Activated naive CD8-positive, alpha-beta T cell treated with anti-CD3 and anti-CD28 coated beads for 36 hours (primary cell): ENCODE measurements at regions not wholly inside any gene's neighbourhood (a gene's known extent, or its start where the extent isn't known, plus 50 kb on each side); places are given as distances from the start of the nearest gene placed in this dataset.

Experiments used
- DNase-seq: peaks from one replicate; pipeline ENCODE4 v3.0.0; 2021
- H3K27ac Mint-ChIP-seq: one replicate; pipeline ENCODE4 v1.8.0; 2022; ENCODE audit warnings: mild to moderate bottlenecking, moderate library complexity, mixed read lengths
- H3K27me3 Mint-ChIP-seq: one replicate; pipeline ENCODE4 v1.8.0; 2022; ENCODE audit warnings: mild to moderate bottlenecking, mixed read lengths
- H3K36me3 Mint-ChIP-seq: one replicate; pipeline ENCODE4 v1.8.0; 2021; ENCODE audit warnings: mild to moderate bottlenecking, mixed read lengths
- H3K4me1 Mint-ChIP-seq: one replicate; pipeline ENCODE4 v1.8.0; 2021; ENCODE audit warnings: mixed read lengths
- H3K4me3 Mint-ChIP-seq: one replicate; pipeline ENCODE4 v1.8.0; 2022; ENCODE audit warnings: mild to moderate bottlenecking, moderate library complexity, mixed read lengths
- H3K9me3 Mint-ChIP-seq: one replicate; pipeline ENCODE4 v1.8.0; 2022; ENCODE audit warnings: mixed read lengths

DNA sequence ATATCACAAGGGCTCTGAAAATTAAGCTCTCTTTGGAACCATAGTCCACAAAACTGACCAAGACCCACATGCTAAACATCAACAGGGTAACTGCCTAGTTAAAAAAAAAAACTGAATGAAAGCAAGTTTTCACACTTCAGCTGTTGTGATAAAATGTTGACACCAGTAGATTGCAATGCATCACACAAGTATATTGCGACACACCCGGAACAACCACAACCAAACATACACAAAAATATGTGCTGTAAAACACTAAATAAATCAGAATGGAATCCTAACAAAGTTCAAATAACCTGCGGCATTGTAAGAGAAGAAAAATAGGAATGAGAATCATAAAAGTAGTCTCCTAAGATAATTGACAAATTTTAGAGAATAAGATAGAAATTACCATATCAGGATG, 710.3 kb downstream of the AACS start:
- Mint-ChIP-seq H3K4me3 (no peak overlapping the region), H3K4me1 (no peaks in the 10 kb centered on the region), H3K36me3 (no peaks in the 10 kb centered on the region), H3K27me3 (peaks cover 4% of the 10 kb centered on the region), H3K9me3 (no peaks in the 10 kb centered on the region), H3K27ac (no peak overlapping the region)
- no peak for DNase-seq

DNA sequence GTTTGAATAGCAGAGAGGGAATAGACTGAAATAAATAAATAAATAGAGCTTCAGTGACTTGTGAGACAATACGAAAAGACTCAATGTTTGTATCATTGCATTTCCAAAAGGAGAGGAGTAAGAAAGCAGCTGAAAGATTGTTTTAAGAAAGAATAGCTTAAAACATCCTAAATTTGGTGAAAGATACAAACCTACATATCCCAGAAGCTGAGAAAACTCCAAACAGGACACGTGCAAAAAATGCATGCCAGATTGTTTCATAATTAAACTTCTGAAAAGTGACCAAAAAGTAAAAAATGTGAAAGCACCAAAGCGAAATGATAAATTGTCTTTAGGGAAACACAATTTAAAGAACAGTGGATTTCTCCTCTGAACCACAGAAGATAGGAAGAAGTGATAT, 711.0 kb downstream of the AACS start:
- Mint-ChIP-seq H3K4me3 (no peak overlapping the region), H3K9me3 (no peaks in the 10 kb centered on the region), H3K36me3 (no peaks in the 10 kb centered on the region), H3K27me3 (peaks cover 4% of the 10 kb centered on the region), H3K27ac (no peak overlapping the region), H3K4me1 (no peaks in the 10 kb centered on the region)
- no peak for DNase-seq

DNA sequence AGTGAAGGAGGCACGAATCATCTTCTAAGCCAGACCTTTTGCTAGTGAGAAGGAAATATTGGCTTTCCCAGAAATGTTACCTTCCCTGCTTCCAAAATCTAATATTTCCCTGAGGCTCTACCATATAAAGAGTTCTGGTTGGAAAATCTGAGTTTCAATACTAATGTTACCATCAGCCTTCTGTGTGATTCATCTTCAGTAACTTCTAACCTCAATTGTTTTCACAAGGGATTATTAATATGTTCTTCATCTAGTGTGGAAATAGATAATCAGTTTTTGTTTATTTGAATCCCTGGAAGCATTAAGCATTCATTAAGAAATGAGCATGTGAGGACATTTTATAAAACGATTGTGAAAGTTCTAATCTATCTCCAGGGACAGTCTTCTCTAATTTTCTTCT, 720.9 kb downstream of the AACS start:
- Mint-ChIP-seq H3K4me1 (no peaks in the 10 kb centered on the region), H3K9me3 (peaks cover 10% of the 10 kb centered on the region), H3K27ac (no peak overlapping the region), H3K4me3 (no peak overlapping the region), H3K36me3 (no peaks in the 10 kb centered on the region), H3K27me3 (no peaks in the 10 kb centered on the region)
- no peak for DNase-seq

DNA sequence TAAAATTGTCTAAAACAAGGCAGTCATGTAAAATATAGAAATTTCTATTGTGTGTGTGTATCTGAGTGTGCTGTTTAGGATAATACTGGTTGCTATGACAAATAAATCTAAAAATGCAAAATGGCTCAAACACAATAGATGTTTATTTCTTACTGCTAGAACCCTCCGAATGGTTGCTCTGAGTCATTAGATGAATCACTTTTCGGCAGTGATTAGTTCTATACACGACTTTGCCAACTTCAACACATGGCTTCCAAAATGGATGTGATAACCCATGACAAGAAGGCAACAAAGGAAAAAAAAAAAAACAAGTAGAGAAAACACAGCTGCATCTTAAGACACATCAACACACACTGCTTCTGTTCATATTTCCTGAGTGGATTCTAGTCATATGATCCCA, 729.2 kb downstream of the AACS start:
- H3K9me3 Mint-ChIP-seq, result peaks cover 16% of the 10 kb centered on the region
- no peaks in the 10 kb centered on the region for H3K36me3 Mint-ChIP-seq
- H3K27ac Mint-ChIP-seq, result no peak overlapping the region
- no peak overlapping the region for H3K4me3 Mint-ChIP-seq
- no peak for DNase-seq
- H3K4me1 Mint-ChIP-seq, result no peaks in the 10 kb centered on the region
- no peaks in the 10 kb centered on the region for H3K27me3 Mint-ChIP-seq

DNA sequence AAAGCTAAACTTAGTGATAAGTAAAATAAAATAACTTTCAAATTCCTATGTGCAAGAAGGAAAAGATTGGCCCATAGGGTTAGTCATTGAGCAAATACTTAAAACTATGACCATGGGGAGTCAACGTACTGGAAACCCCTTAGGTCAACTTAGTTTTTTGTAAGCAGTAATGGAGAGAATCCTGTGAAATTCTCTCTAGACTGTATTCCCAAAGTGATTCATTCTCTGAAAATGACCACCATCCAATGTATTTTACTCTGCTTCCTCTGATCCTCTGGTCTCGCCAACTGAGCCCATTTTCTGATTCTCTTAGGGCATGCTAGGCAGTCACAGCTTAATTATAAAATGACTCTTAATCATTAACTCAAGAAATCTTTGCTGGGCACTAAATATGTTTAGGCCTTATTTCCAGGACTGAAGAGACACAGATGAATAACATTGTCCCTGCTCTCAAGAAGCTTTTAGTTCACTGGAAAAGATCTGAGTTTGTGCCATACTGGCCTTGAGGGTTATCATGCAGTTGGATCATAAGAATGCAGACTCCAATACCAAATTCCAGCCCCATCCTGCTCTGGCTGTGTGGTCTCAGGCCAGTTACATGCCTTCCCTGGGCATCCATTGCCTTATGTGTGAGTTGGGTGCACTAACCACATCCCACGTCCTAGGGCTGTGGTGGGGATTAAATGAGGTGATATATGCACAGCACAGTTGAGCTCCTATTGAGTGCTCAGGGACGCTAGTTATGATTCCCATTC, 732.4 kb downstream of the AACS start:
- Mint-ChIP-seq H3K4me1 (no peaks in the 10 kb centered on the region), H3K27me3 (no peaks in the 10 kb centered on the region), H3K27ac (no peak overlapping the region), H3K36me3 (no peaks in the 10 kb centered on the region), H3K9me3 (peaks cover 3% of the 10 kb centered on the region), H3K4me3 (no peak overlapping the region)
- no peak for DNase-seq

DNA sequence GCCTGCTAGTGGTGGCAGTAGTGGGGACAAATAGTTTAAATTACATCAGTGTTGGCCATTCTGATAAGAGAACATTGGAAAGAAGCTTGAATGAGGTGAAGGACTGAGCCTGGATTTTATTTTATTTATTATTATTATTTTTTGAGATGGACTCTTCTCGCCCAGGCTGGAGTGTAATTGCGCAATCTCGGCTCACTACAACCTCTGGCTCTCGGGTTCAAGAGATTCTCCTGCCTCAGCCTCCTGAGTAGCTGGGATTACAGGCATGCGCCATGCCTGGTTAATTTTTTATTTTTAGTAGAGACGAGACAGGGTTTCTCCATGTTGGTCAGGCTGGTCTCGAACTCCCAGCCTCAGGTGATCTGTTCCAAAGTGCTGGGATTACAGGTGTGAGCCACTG, 739.4 kb downstream of the AACS start:
- no peaks in the 10 kb centered on the region for H3K4me1 Mint-ChIP-seq
- H3K27ac Mint-ChIP-seq, result no peak overlapping the region
- H3K4me3 Mint-ChIP-seq, result no peak overlapping the region
- no peaks in the 10 kb centered on the region for H3K9me3 Mint-ChIP-seq
- no peak for DNase-seq
- H3K27me3 Mint-ChIP-seq, result no peaks in the 10 kb centered on the region
- H3K36me3 Mint-ChIP-seq, result no peaks in the 10 kb centered on the region

DNA sequence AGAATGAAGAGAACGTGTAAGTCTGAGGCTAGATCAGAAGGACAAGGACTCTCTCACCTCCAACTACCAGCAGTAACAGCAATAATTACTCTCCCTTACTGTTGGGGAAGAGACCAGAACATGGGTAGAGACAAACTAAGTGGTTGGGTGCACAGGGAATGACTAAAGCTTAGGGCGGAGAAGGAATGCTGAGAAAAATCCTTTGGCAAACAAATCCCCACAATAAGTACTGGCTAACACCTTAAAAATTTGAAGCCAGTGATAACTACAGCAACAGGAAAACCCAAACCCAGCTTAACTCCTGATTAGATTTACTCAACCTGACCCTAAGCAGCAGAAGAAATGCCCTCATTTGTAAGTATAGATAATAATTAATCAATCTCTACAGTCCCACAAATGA, 759.0 kb downstream of the AACS start:
- H3K27me3 Mint-ChIP-seq, result no peaks in the 10 kb centered on the region
- H3K27ac Mint-ChIP-seq, result no peak overlapping the region
- H3K9me3 Mint-ChIP-seq, result peaks cover 7% of the 10 kb centered on the region
- DNase-seq, result no peak
- H3K36me3 Mint-ChIP-seq, result no peaks in the 10 kb centered on the region
- H3K4me3 Mint-ChIP-seq, result no peak overlapping the region
- H3K4me1 Mint-ChIP-seq, result no peaks in the 10 kb centered on the region

DNA sequence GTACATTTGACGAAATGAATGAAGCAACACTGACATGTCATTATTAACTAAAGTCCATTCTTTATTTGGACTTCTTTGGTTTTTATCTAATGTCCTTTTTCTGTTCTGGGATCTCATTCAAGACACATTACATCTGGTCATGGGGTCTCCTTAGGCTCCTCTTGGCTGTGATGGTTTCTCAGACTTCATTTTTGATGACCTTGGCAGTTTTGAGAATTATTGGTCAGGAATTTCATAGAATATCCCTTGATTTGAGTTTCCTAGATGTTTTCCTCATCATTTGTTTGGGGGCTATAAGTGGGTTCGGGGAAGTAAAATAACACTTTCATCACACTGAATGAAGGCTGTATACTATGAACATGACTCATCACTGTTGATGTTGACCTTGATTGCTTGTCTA, 770.6 kb downstream of the AACS start:
- H3K4me3 Mint-ChIP-seq, result no peak overlapping the region
- no peaks in the 10 kb centered on the region for H3K27me3 Mint-ChIP-seq
- H3K36me3 Mint-ChIP-seq, result no peaks in the 10 kb centered on the region
- H3K9me3 Mint-ChIP-seq, result peaks cover 3% of the 10 kb centered on the region
- H3K27ac Mint-ChIP-seq, result no peak overlapping the region
- H3K4me1 Mint-ChIP-seq, result no peaks in the 10 kb centered on the region
- no peak for DNase-seq

DNA sequence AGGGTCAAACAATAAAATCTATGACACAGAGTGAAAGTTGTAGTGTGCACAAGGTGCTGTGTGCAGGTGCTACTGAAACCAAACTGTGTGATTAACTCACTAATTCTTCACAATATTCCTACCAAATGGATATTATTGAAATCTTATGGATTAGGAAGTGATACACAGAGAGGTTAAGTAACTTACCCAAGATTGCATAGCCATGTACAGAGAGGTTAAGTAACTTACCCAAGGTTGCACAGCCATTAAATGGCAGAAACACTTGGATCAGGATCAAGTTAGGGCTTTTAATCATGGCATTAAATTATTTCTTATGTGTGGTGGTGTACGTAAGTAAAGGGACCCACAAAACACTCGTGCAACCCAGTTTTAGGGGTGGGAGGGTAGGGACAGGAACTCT, 771.4 kb downstream of the AACS start:
- Mint-ChIP-seq H3K27ac (no peak overlapping the region), H3K9me3 (peaks cover 3% of the 10 kb centered on the region), H3K27me3 (peaks cover 3% of the 10 kb centered on the region), H3K4me1 (no peaks in the 10 kb centered on the region), H3K36me3 (no peaks in the 10 kb centered on the region), H3K4me3 (no peak overlapping the region)
- no peak for DNase-seq

DNA sequence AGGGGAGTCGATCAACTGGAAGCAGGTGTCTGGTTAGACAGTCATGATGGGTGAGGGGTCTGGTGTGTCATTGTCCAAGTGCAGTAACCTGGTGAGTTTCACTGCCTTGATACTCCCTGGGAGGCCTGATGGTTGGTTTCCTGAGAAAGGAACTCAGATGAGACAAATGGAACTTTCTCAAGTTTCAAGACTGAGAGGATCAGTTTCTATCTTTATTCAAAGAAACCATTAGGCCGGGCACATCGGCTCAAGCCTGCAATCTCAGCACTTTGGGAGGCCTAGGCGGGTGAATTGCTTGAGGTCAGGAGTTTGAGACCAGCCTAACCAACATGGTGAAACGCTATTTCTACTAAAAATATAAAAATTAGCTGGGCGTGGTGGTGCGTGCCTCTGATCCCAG, 776.1 kb downstream of the AACS start:
- DNase-seq, result no peak
- H3K4me3 Mint-ChIP-seq, result no peak overlapping the region
- H3K27ac Mint-ChIP-seq, result no peak overlapping the region
- H3K9me3 Mint-ChIP-seq, result peaks cover 3% of the 10 kb centered on the region
- H3K36me3 Mint-ChIP-seq, result no peaks in the 10 kb centered on the region
- peaks cover 3% of the 10 kb centered on the region for H3K27me3 Mint-ChIP-seq
- no peaks in the 10 kb centered on the region for H3K4me1 Mint-ChIP-seq

DNA sequence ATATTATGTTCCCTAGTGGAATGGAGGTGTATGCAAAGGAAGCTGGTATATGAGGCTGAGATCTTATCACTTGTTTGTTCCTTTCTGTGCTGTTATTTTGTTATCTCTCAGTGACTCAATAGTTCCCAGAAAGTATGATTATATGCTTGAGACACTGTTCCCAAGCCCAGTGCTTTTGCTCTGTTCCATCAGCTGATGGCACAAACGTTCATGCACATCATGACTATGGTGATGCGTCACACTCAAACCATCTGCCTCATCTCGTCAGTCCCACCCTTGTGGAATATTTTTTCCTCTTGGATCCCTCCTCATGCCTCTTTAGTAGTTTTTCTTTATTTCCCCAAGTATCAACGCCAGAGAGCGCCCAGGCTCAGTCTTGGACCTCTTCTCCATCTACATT, 786.9 kb downstream of the AACS start:
- Mint-ChIP-seq H3K4me1 (no peaks in the 10 kb centered on the region), H3K36me3 (no peaks in the 10 kb centered on the region), H3K9me3 (peaks cover 2% of the 10 kb centered on the region), H3K27ac (no peak overlapping the region), H3K27me3 (peaks cover 3% of the 10 kb centered on the region), H3K4me3 (no peak overlapping the region)
- DNase-seq, result no peak

DNA sequence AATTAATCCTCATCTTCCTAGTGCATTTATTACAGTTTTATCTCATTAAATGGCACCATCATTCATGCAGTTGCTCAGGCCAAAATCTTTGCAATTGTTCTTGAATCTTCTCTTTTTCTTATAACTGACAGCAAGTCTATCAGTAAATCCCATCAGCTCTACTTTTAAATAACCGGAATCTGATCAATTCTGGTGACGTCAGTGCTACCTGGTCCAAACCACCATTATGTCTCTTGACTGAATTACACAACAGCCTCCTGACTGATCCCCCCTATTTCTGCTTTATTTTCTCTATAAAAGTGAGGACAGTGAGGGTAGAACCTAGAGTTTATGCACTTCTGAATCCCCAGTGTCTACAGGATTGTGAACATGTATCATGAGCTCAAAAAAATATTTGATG, 787.4 kb downstream of the AACS start:
- Mint-ChIP-seq H3K4me1 (no peaks in the 10 kb centered on the region), H3K36me3 (no peaks in the 10 kb centered on the region), H3K27ac (no peak overlapping the region), H3K4me3 (no peak overlapping the region), H3K9me3 (peaks cover 2% of the 10 kb centered on the region), H3K27me3 (peaks cover 3% of the 10 kb centered on the region)
- no peak for DNase-seq

DNA sequence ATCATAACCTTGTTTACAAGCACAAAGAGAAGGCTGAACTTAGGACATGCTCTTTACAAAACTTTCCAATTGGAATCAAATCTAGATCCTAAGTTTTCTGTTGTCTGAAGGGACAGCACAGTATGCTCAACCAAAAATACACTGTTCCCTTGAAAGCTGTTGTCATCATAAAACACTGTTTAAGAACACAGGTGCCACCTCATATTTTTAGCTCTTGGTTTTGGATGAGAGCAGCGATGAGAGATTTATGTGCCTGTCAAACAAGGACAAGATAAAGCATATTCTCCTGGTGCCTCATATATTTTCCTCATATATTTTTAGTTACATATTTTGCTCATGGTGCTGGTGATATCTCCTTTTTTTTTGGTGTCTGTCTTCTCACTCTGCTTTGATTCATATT, 788.4 kb downstream of the AACS start:
- Mint-ChIP-seq H3K4me1 (no peaks in the 10 kb centered on the region), H3K4me3 (no peak overlapping the region), H3K27me3 (peaks cover 3% of the 10 kb centered on the region), H3K9me3 (peaks cover 2% of the 10 kb centered on the region), H3K27ac (no peak overlapping the region), H3K36me3 (no peaks in the 10 kb centered on the region)
- DNase-seq, result no peak

DNA sequence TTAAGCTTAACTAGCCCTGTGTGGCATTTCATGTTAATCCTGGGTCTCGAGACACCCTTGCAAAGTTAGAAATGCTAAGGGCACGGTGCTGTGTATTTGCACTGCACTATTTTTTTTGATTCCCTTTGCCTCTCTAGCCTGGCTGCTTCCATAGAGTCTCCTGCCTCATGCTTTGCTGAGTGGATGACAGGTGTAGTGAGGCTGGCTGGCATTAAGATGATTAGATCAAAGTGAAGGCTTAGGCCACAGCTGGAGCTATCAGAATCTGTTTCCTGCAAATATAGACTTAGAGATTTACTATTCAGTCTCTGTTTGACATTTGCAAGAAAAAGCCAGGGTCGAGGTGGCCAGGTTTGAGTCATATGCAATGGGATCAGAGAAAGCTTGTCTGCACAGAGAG, 791.1 kb downstream of the AACS start:
- H3K4me3 Mint-ChIP-seq, result no peak overlapping the region

DNA sequence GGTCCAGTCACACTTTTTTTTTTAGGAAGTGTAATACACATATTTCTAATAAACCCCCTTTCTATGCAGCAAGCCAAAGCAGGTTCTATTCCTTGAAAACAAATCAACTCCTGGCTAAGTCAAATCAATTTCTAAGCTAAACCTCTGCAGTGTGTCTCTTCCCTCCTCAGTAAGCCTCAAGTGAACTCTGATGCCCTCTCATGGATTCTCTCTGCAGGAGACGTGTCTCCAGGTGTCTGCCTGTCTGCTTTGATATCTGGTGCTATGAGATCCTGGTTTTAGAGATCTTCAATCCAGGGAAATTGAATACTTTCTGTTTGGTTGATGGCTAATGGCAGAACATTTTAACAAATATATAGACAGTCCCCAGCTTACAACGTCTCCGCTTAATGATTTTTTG, 791.7 kb downstream of the AACS start:
- no peak for DNase-seq
- Mint-ChIP-seq H3K36me3 (peaks cover 3% of the 10 kb centered on the region), H3K27me3 (peaks cover 17% of the 10 kb centered on the region), H3K4me1 (no peaks in the 10 kb centered on the region), H3K4me3 (no peak overlapping the region), H3K9me3 (peaks cover 6% of the 10 kb centered on the region), H3K27ac (no peak overlapping the region)

More for the DNA sequence above, 791.1 kb downstream of the AACS start:
- no peak for DNase-seq
- Mint-ChIP-seq H3K9me3 (peaks cover 6% of the 10 kb centered on the region), H3K36me3 (peaks cover 3% of the 10 kb centered on the region), H3K4me1 (no peaks in the 10 kb centered on the region), H3K27ac (no peak overlapping the region), H3K27me3 (peaks cover 17% of the 10 kb centered on the region)

DNA sequence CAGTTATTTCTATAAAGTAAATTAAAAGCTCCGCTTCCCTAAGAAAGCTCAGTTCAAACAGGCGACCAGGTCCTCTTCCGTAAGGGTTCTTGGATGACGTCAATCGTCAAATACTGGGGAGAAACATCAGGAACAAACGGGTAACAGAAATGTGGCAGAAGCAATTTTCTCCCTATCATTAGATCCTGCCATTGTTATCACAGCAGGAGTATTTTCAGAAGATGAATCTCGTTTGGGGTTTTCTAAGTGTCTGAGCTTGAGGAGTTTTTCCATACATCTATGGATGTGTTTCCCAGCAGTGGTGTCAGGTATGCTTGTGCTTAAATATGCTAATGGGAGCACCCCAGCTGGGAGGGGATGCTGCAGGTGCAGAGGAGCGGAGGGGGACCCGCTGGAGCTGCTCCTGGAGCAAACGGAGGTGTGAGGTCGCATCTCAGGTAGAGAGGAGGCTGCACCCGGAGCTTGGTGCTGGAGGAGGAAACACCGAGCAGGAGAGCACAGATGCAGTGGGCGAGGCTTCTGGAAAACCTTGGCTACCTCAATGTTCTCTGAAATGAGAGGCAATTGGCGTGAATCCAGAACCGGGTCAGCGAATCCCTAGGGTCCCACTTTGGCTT, 795.5 kb downstream of the AACS start:
- Mint-ChIP-seq H3K27me3 (peaks cover 21% of the 10 kb centered on the region), H3K27ac (no peak overlapping the region)
- no peak for DNase-seq

More for the DNA sequence above, 795.5 kb downstream of the AACS start:
- Mint-ChIP-seq H3K36me3 (peaks cover 3% of the 10 kb centered on the region), H3K9me3 (peaks cover 12% of the 10 kb centered on the region), H3K4me1 (no peaks in the 10 kb centered on the region), H3K4me3 (no peak overlapping the region)
